Urinary bladder (tissue), 3 donors: ENCODE measurements at regions not wholly inside any gene's neighbourhood (a gene's known extent, or its start where the extent isn't known, plus 50 kb on each side); places are given as distances from the start of the nearest gene placed in this dataset.

Experiments used
- DNase-seq: peaks from one replicate; pipeline ENCODE4 v3.0.0-alpha.2; 2015; ENCODE audit errors: extremely low spot score
- H3K27ac ChIP-seq: one replicate; pipeline ENCODE4 v1.5.1; 2013; ENCODE audit warnings: low read depth, mild to moderate bottlenecking, moderate library complexity
- H3K36me3 ChIP-seq: one replicate; pipeline ENCODE4 v1.6.1; 2013; ENCODE audit warnings: mild to moderate bottlenecking, moderate library complexity; ENCODE audit not compliant: insufficient read depth
- H3K4me1 ChIP-seq: one replicate; pipeline ENCODE4 v1.6.1; 2013; ENCODE audit warnings: mild to moderate bottlenecking, moderate library complexity; ENCODE audit not compliant: insufficient read depth
- H3K4me3 ChIP-seq: one replicate; pipeline ENCODE4 v1.5.1; 2013; ENCODE audit warnings: low read depth, low read length
- WGBS: extraction: QIAGEN DNeasy Blood & Tissue Kit; methylation state at CpG from one replicate; pipeline ENCODE4 v1.1.7; 2013; 5-methylcytosine and 5-hydroxymethylcytosine counted together
- donor health status: healthy with polysubstance abuse.
- donor health status: healthy.

DNA sequence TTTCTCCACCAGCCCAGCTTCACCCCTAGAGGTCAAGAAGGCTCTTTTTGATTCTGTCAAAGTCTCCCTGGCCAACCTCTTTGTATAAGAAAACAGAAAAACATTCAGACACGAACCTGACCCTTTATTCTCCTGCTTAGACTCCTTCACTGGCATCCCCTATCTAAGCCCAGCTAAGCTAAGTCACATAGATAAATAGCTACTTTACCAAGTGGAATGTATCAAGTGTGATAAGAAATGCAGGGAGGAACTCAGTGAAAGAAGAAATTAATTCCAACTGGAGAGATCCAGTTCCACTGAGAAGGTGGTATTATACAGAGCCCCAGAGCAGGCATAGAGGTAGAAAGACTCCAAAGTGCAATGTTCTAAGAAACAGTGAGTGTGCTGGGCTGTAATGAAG lies 489.5 kb downstream of the TNS1 start:
- DNase-seq: no peak
- 49% methylated on average over 1 of the region's 1 CpG for WGBS
- Histone ChIP-seq H3K36me3 (no peaks in the 10 kb centered on the region), H3K4me1 (no peaks in the 10 kb centered on the region), H3K27ac (no peak overlapping the region), H3K4me3 (no peak overlapping the region)

DNA sequence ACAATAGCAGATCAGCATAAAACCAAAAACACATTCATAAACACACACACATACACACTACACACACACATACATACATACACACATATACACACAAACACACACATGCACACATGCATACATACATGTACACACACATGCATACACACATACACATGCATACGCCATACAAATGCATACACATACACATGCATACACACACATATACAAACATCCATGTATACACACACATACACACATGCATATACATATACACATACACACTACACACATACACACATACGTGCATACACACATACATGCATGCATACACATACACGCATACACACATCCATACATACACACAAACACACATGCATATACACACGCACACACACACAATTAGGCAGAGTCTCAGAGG lies 490.1 kb downstream of the TNS1 start:
- DNase-seq: no peak
- Histone ChIP-seq H3K4me1 (no peaks in the 10 kb centered on the region), H3K27ac (no peak overlapping the region), H3K36me3 (no peaks in the 10 kb centered on the region), H3K4me3 (no peak overlapping the region)
- WGBS: 85% methylated on average over 4 of the region's 4 CpGs

DNA sequence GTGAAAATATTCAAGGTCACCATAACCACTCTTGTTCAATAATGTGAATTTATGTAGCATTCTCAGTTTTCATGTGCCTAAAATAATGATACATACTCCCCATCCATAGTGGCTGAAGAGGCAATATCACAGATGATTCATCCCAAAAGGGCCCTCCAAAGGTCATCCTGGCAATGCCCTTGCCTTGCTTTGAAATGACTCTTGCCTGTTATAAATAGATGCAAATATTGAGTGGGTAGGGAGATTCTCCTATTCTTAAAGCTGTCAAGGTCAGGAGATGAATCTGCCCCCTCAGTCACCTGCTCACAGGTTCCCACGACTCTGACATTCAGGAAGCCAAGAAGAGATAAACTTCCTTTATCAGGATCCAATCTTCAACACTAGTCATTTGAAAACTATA lies 490.5 kb downstream of the TNS1 start:
- Histone ChIP-seq H3K27ac (no peak overlapping the region), H3K36me3 (no peaks in the 10 kb centered on the region), H3K4me1 (no peaks in the 10 kb centered on the region), H3K4me3 (no peak overlapping the region)
- 47% methylated on average over 1 of the region's 1 CpG for WGBS
- no peak for DNase-seq

DNA sequence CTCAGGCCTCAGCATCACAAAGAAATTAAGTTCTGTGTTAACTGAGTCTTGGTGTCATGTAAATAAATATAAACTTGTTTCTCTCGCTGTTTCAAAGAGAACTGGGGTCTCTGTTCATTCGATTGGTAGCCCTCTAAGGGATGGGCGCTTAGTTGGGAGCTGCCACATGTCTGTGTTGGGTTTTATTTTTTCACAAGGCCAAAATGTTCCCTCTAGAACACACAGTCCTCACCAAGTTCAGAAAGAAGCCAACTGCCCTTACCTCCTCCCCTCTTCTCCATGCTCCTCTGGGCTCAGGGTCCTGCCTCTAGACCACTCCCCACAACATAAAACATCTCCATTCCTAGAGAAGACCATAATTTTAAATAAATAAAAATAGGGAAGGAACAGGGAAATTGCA lies 490.9 kb downstream of the TNS1 start:
- DNase-seq: no peak
- WGBS: 76% methylated on average over 3 of the region's 3 CpGs
- no peak overlapping the region for H3K4me3 ChIP-seq
- no peak overlapping the region for H3K27ac ChIP-seq
- no peaks in the 10 kb centered on the region for H3K4me1 ChIP-seq
- no peaks in the 10 kb centered on the region for H3K36me3 ChIP-seq

DNA sequence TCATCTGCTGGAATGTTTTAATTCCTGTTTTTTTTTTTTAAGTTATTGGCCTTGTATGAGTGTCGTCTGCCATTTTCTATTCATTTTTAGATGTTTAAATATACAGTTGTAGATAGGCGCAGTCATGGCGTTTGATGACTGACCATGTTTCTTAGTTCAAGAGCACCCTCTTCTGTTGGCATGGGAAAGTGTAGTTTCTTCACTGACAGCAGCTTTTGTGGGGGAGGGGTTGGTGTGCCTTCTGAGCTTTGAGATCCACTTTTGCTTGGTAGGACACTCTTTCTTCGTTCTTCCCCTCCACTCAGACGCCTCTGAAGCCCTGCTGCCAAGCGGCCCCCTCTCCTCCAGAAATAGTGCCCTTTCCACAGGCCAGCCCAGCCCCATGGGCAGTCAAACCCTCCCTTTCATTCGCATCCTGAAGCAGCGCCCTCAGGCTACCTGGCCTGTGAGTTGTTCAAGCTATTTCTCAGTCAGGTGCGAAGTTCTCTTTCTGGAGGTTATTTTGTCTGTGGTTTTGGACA lies 492.0 kb downstream of the TNS1 start:
- H3K27ac ChIP-seq: no peak overlapping the region
- H3K4me3 ChIP-seq: no peak overlapping the region
- no peaks in the 10 kb centered on the region for H3K36me3 ChIP-seq
- peak; percentile 76 for DNase-seq
- WGBS: 25% methylated on average over 9 of the region's 9 CpGs
- no peaks in the 10 kb centered on the region for H3K4me1 ChIP-seq

DNA sequence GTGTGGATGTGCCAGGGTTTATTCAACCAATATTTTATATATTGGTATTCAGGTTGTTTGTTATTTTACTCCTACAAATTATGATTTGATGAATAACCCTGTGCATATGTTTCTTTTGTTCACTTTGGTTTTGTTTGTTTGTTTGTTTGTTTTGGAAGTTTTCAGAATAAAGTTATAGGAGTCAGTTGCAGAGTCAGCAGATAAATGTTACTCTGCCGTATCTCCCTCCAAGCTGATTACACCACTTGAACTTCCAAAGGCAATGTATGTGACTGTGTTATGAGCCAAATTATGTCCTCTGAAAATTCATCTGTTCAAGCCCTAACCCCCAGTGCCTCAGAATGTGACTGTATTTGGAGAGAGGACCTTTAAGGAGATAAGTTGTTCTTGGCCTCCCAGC lies 497.5 kb downstream of the TNS1 start:
- no peak overlapping the region for H3K4me3 ChIP-seq
- no peak for DNase-seq
- no peaks in the 10 kb centered on the region for H3K36me3 ChIP-seq
- WGBS: 99% methylated on average over 1 of the region's 1 CpG
- H3K4me1 ChIP-seq: no peaks in the 10 kb centered on the region
- no peak overlapping the region for H3K27ac ChIP-seq

DNA sequence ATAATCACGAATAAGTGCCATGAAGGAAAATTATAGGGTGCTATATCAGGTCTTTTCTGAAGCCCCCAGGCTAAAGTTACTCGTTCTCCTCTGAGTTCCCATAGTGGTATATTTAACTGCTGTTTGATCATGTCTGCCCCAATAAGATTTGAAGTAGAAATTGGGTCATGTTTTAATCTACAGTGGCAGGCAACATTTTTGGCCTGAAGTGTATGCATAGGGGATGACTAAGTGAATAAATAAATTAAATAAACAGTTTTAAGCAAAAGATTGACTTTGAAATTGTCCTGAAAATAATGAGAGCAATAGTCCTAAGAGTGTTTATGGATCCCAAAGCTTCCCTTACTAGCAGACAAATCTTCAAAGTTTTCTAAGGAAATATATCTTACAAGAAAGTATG lies 500.9 kb downstream of the TNS1 start:
- WGBS: 83% methylated on average over 2 of the region's 2 CpGs
- Histone ChIP-seq H3K4me3 (no peak overlapping the region), H3K27ac (no peak overlapping the region), H3K36me3 (no peaks in the 10 kb centered on the region), H3K4me1 (no peaks in the 10 kb centered on the region)
- no peak for DNase-seq

DNA sequence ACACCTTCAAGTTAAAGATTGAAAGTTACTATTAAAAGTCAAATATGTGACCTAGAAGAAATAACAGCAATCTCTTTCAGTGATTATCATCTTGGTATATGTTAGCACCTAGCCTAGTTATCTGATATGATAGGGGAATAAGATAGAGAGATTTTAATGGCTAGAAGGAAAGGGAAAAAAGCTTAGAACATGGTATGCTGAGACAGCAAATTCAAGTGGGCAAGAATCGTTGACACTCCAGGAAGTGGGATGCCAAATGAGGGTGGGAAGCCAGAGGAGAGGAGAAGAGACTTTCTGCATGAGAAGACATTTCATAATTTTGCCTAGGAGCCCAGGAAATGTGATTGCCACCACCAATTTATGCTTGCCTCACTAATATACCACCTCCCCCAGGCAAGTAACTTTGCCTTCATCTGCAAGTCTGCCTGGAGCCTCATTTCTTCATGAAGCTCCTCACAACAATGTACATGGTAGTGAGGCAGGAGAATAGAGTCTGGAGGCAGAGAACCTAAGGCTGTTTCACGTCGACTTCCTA lies 504.9 kb downstream of the TNS1 start:
- H3K4me1 ChIP-seq: no peaks in the 10 kb centered on the region
- WGBS: 75% methylated on average over 3 of the region's 3 CpGs
- no peak for DNase-seq
- no peak overlapping the region for H3K27ac ChIP-seq
- H3K36me3 ChIP-seq: no peaks in the 10 kb centered on the region
- H3K4me3 ChIP-seq: no peak overlapping the region

DNA sequence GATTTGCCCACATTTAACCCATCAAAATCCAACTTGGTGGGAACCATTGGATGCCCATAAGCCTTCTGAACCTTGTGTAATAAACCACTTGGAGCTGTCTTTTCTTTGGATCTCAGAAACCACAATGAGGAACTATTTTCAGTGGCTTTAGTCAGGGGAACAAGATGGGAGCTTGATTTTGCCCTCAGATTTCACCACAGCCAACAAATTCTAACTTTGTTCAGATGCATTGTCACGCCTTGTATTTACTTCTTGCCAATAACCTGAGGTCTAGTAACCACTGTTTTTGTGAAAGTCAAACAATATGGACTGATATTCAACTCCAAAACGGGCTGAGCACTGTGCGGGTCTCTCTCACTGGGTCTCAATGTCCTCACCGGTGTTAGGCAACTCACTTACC lies 508.2 kb downstream of the TNS1 start:
- WGBS: 92% methylated on average over 4 of the region's 4 CpGs
- Histone ChIP-seq H3K27ac (no peak overlapping the region), H3K4me3 (no peak overlapping the region), H3K4me1 (no peaks in the 10 kb centered on the region), H3K36me3 (no peaks in the 10 kb centered on the region)
- DNase-seq: no peak

DNA sequence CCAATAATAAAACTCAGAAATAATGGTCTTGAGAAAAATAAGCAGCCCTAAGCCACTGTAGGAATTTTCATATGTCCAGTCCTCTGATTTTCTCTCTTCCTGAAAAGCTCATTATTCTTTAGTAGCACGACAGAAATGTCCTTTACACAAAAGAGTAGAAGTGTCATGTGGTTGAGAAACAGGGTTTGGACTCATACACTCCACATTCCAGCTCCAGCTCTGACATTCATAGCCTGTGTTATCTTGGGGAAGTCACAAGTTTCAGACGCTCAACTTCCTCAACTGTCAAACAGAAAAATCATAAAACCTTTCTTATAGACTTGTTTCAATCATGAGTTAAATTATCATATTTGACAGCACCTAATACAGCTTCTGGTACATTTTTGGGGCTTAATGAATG lies 511.5 kb downstream of the TNS1 start:
- WGBS: 61% methylated on average over 2 of the region's 2 CpGs
- DNase-seq: no peak
- H3K27ac ChIP-seq: no peak overlapping the region
- H3K36me3 ChIP-seq: no peaks in the 10 kb centered on the region
- H3K4me3 ChIP-seq: no peak overlapping the region
- no peaks in the 10 kb centered on the region for H3K4me1 ChIP-seq

DNA sequence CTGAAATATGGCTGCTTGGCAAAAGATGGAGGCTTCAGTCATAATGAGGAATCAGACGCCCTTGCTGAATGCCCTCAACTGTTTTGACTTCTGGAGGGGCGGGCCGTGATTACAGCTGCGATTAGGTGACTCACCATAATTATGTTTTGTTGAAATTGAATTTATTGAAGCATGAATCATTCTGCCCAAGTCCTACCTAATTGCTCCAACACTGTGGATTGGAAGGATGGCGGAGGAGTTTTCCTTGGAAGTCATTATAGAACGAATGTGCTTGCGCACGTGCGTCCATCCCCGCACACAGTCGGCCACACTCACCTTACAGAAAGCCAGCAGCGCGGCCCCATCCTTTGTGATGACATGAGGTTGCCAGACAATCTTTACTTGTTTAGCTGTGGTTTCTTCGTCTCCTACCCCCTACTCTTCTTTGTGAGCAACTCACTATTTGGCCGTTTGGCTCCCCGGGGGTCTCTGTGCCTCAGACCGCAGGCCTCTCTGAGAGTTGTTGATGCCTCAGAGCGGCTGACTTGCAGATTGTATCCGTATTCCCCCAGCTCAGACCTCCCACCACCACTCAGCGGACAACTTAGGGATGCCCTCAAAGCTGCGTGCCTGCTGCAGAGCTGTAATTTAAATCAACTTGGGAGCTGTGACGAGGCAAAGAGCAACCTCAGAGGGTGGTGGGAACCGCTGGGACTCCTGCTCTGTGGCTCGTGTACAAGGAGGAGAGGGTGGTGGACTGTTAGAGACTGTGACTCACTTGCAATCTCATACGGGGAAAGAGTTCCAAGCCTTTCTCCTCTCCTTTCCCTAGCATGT lies 513.4 kb downstream of the TNS1 start:
- H3K27ac ChIP-seq: no peak overlapping the region
- H3K4me1 ChIP-seq: no peaks in the 10 kb centered on the region
- H3K36me3 ChIP-seq: no peaks in the 10 kb centered on the region
- DNase-seq: no peak
- WGBS: 87% methylated on average over 25 of the region's 25 CpGs
- no peak overlapping the region for H3K4me3 ChIP-seq

DNA sequence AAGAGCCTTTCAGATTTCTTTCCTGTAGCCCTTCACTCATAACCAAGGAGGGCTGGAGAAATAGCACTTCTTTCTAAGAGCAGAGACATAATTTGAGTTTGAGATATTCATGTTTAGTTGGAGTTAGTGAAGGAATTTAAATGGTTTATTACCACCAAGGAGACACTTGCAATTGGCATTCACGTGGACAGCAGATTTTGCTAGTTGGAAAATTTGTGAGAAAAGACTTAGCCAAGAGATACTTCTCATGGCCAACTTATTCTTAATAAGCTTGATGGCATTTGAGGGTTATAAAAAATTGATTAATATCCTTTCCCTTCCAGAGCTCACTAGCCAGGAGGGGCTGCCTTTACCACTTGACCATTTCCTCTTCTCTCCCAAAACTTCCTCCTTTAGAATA lies 518.7 kb downstream of the TNS1 start:
- 86% methylated on average over 1 of the region's 1 CpG for WGBS
- no peak for DNase-seq
- Histone ChIP-seq H3K4me3 (no peak overlapping the region), H3K4me1 (no peaks in the 10 kb centered on the region), H3K36me3 (no peaks in the 10 kb centered on the region), H3K27ac (no peak overlapping the region)

DNA sequence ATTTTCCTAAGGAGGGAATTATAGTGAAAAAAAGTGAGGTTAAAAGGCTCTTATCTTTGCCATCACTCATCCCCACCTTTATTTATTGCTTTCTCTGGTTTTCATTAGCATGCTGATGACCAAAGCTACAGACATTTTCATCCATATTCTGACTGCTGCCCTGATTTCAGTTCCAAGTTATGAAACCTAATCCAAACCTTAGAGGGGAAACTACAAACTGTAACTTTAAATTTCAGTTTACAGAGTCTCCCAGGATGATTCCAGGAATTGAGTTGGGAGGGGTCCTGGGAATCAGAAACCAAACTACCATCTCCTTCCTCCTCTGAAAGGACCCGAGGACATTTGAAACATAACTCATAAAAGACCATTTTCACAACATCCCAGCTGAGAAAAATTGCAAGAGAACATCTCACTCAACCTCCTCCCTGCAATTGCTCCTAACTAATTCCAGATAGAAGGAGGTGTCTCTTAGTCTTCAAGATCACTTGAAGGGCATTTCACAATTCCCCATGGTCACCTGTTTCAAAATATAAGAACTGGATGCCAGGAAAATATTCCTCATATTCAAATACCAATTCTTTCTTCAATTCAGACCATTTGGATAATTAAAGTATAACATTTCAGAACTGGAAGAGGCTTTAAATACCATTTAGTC lies 520.6 kb downstream of the TNS1 start:
- no peak overlapping the region for H3K27ac ChIP-seq
- no peak overlapping the region for H3K4me3 ChIP-seq
- H3K36me3 ChIP-seq: no peaks in the 10 kb centered on the region
- DNase-seq: peak; percentile 8
- WGBS: 51% methylated on average over 1 of the region's 1 CpG
- no peaks in the 10 kb centered on the region for H3K4me1 ChIP-seq

DNA sequence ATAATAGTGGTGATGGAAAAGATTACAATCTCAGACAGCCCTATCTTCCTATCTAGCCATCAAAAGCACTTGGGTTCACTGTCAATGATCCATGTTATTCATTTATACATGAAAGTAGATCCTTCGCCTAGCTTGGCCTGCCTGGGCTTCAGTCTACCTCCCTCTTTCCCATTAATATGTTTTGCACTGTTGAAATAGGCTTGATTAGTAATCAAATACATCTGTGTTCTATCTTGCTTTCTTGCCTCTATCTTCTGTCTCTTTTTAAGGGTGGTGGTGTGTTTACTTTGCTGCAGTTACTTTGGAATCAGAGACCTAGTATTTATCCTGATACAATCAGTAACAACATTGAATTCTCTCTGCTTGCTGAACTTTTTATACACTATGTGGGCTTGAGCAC lies 521.2 kb downstream of the TNS1 start:
- Histone ChIP-seq H3K4me3 (no peak overlapping the region), H3K4me1 (no peaks in the 10 kb centered on the region), H3K36me3 (no peaks in the 10 kb centered on the region), H3K27ac (no peak overlapping the region)
- WGBS: 92% methylated on average over 1 of the region's 1 CpG
- DNase-seq: no peak
